AG04449 (cell line): ENCODE measurements at regions not wholly inside any gene's neighbourhood (a gene's known extent, or its start where the extent isn't known, plus 50 kb on each side); places are given as distances from the start of the nearest gene placed in this dataset.
"Not testable (repeated sequence)": the region's sequence is repeated elsewhere in the genome, so short reads cannot be mapped to it uniquely, and the experiment has no call there.

ENCODE experiments used
- CTCF ChIA-PET: fragments of 350-600 bp; formaldehyde crosslinking; extraction: SDS; loops from one replicate; lab custom pipeline; 2021; ENCODE audit warnings: antibody characterized with exemption; lab: Yijun Ruan, JAX
- POLR2A ChIA-PET: fragments of 400-600, 350-600 bp; formaldehyde crosslinking; extraction: SDS; loops from one replicate; lab custom pipeline; 2020; ENCODE audit warnings: antibody characterized with exemption, inconsistent platforms; lab: Yijun Ruan, JAX
- DNase-seq: peaks from one replicate; pipeline ENCODE4 v3.0.0-alpha.2; 2010; ENCODE audit warnings: low read depth, low spot score
- H3K4me3 ChIP-seq: 2 replicates; pipeline ENCODE4 v1.5.1; 2011; ENCODE audit warnings: low read depth, mild to moderate bottlenecking, control low read depth, low read length
- CTCF ChIP-seq: IDR thresholded peaks from one replicate; pipeline ENCODE4 v1.5.1; 2011; ENCODE audit warnings: mild to moderate bottlenecking, moderate library complexity, low read length, control low read depth, inconsistent platforms; ENCODE audit not compliant: insufficient read depth; ENCODE audit errors: missing control alignments

GRCh38 chr3:87755852-87756251 lies 303.0 kb downstream of the CGGBP1 start:
- no peak for DNase-seq

GRCh38 chr3:87742250-87742649 lies 316.6 kb downstream of the CGGBP1 start:
- no peak overlapping the region for H3K4me3 ChIP-seq
- ChIA-PET CTCF (no interaction called here), POLR2A (no interaction called here)
- DNase-seq: no peak
- no peak for TF ChIP-seq CTCF

More at GRCh38 chr3:87755852-87756251, 303.0 kb downstream of the CGGBP1 start:
- ChIA-PET CTCF (no interaction called here), POLR2A (no interaction called here)
- no peak overlapping the region for H3K4me3 ChIP-seq
- no peak for TF ChIP-seq CTCF

GRCh38 chr3:87740894-87741293 lies 317.9 kb downstream of the CGGBP1 start:
- CTCF ChIA-PET, H3K4me3 ChIP-seq, DNase-seq, POLR2A ChIA-PET: not testable (repeated sequence)

GRCh38 chr3:87737817-87738216 lies 321.0 kb downstream of the CGGBP1 start:
- CTCF ChIA-PET, H3K4me3 ChIP-seq, POLR2A ChIA-PET, DNase-seq: not testable (repeated sequence)

- ChIA-PET POLR2A (no interaction called here), CTCF (no interaction called here)
Observed at GRCh38 chr3:87733671-87734367, 325.0 kb downstream of the CGGBP1 start.

GRCh38 chr3:87732294-87732693 lies 326.5 kb downstream of the CGGBP1 start:
- DNase-seq: no peak
- CTCF ChIA-PET: no interaction called here
- POLR2A ChIA-PET: no interaction called here
- TF ChIP-seq CTCF: no peak
- no peak overlapping the region for H3K4me3 ChIP-seq

More at GRCh38 chr3:87733671-87734367, 325.0 kb downstream of the CGGBP1 start:
- H3K4me3 ChIP-seq: no peak overlapping the region
- DNase-seq: no peak
- TF ChIP-seq CTCF: no peak

- no peak for TF ChIP-seq CTCF
- no peak overlapping the region for H3K4me3 ChIP-seq
- DNase-seq: no peak
- CTCF ChIA-PET: no interaction called here
- POLR2A ChIA-PET: no interaction called here
Observed at GRCh38 chr3:87727783-87728182, 331.0 kb downstream of the CGGBP1 start.
